ENCODE measurements at regions not wholly inside any gene's neighbourhood (a gene's known extent, or its start where the extent isn't known, plus 50 kb on each side); places are given as distances from the start of the nearest gene placed in this dataset.

- TF ChIP-seq EZH2 (IDR thresholded peaks at IDR 0.05; ENCODE audit: insufficient read depth, poor library complexity, severe bottlenecking), result no peak
- no peak for TF ChIP-seq EZH2phosphoT487 (IDR thresholded peaks at IDR 0.05; ENCODE audit: insufficient read depth, low read depth)
These were observed 190.8 kb downstream of the GATA3 start for GRCh38 chr10:8245131-8245813.
